ENCODE measurements at regions not wholly inside any gene's neighbourhood (a gene's known extent, or its start where the extent isn't known, plus 50 kb on each side); places are given as distances from the start of the nearest gene placed in this dataset.

- TF ChIP-seq CTCF (IDR thresholded peaks at IDR 0.05) (no peak), POLR2AphosphoS5 (IDR thresholded peaks at IDR 0.05; ENCODE audit: insufficient read depth in 1 of 2, low read depth in 1 of 2) (no peak)
Measured at GRCh38 chr6:74851596-74851995, 354.3 kb downstream of the COL12A1 start.

Data from vagina (tissue), 2 donors.